ENCODE measurements at regions not wholly inside any gene's neighbourhood (a gene's known extent, or its start where the extent isn't known, plus 50 kb on each side); places are given as distances from the start of the nearest gene placed in this dataset.

DNA sequence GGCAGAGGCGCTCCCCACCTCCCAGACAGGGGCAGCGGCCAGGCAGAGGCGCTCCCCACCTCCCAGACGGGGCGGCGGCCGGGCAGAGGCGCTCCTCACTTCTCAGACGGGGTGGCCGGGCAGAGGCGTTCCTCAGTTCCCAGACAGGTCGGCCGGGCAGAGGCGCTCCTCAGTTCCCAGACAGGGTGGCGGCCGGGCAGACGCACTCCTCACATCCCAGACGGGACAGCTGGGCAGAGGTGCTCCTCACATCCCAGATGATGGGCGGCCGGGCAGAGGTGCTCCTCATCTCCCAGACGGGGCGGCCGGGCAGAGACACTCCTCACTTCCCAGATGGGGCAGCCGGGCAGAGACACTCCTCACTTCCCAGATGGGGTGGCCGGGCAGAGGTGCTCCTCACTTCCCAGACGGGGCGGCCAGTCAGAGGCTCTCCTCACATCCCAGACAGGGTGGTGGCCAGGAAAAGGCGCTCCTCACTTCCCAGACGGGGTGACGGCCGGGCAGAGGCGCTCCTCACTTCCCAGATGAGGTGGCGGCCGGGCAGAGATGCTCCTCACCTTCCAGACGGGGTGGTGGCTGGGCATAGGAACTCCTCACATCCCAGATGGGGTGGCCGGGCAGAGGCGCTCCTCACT, 75.1 kb downstream of the CARTPT start:
- no peak overlapping the region for H3K9ac ChIP-seq (ENCODE audit: insufficient read depth, low read depth, low read length)
- 0 out of 5 replicates have a peak, but pooled peaks cover 0 to 2% of the 10 kb centered on the region in 2 experiments for H3K27me3 ChIP-seq (ENCODE audit: control insufficient read depth in 1 of 2, insufficient read depth in 2 of 2, low read length in 2 of 2)
- H2AFZ ChIP-seq (ENCODE audit: low read length): no peak overlapping the region
- no peaks in the 10 kb centered on the region for H4K20me1 ChIP-seq (ENCODE audit: insufficient read depth, low read length)
- H3K9me3 ChIP-seq (ENCODE audit: low read length): no peaks in the 10 kb centered on the region
- WGBS (ENCODE audit: low lambda C conversion rate): no CpG with 5 or more reads among the region's 37 CpGs
- TF ChIP-seq, protein P1, sequence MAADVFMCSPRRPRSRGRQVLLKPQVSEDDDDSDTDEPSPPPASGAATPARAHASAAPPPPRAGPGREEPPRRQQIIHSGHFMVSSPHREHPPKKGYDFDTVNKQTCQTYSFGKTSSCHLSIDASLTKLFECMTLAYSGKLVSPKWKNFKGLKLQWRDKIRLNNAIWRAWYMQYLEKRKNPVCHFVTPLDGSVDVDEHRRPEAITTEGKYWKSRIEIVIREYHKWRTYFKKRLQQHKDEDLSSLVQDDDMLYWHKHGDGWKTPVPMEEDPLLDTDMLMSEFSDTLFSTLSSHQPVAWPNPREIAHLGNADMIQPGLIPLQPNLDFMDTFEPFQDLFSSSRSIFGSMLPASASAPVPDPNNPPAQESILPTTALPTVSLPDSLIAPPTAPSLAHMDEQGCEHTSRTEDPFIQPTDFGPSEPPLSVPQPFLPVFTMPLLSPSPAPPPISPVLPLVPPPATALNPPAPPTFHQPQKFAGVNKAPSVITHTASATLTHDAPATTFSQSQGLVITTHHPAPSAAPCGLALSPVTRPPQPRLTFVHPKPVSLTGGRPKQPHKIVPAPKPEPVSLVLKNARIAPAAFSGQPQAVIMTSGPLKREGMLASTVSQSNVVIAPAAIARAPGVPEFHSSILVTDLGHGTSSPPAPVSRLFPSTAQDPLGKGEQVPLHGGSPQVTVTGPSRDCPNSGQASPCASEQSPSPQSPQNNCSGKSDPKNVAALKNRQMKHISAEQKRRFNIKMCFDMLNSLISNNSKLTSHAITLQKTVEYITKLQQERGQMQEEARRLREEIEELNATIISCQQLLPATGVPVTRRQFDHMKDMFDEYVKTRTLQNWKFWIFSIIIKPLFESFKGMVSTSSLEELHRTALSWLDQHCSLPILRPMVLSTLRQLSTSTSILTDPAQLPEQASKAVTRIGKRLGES (CRISPR knock-in tag; IDR thresholded peaks at IDR 0.05; ENCODE audit: borderline replicate concordance): no peak
- TF ChIP-seq SCMH1 (CRISPR knock-in tag; IDR thresholded peaks at IDR 0.05; ENCODE audit: borderline replicate concordance) (no peak), HDAC2 (CRISPR knock-in tag; IDR thresholded peaks at IDR 0.05) (no peak), ZNF616 (CRISPR knock-in tag; IDR thresholded peaks at IDR 0.05; ENCODE audit: low read depth) (no peak), SNAI1 (CRISPR knock-in tag; IDR thresholded peaks at IDR 0.05; ENCODE audit: borderline replicate concordance) (no peak)
- no TSS peak for BruUV-seq (replicated peaks)
- no peak overlapping the region for H3K4me3 ChIP-seq (replicated peaks in 1 of 3; ENCODE audit: insufficient read depth in 1 of 3, low read depth in 2 of 3, low read length in 3 of 3)
- ChIA-PET POLR2A (no interaction called here), CTCF (ENCODE audit: low intra/inter-chr PET ratio, low total read pairs) (no interaction called here)
- no peak overlapping the region for H3K27ac ChIP-seq (ENCODE audit: extremely low read length, insufficient read depth, low read length)
- DNase-seq (ENCODE audit: low spot score) (no peak), FAIRE-seq (no peak), ATAC-seq (no peak)
- intact Hi-C loops (cut with micrococcal nuclease; ENCODE audit: unreplicated experiment) (no loop called here), in situ Hi-C loops (cut with HindIII; ENCODE audit: extremely low pct_ligation_motif_present, low pct_unique_long_range_greater_than_20kb) (loop anchor here (25.0 kb wide), 2 partner anchors 218 to 518 kb away; partner anchors contain the start of genes MRPS27 and PTCD2)
- H3K79me2 ChIP-seq (ENCODE audit: insufficient read depth, low read length): no peaks in the 10 kb centered on the region
- H3K4me1 ChIP-seq (ENCODE audit: insufficient read depth, low read length): no peaks in the 10 kb centered on the region
- H3K36me3 ChIP-seq (replicated peaks in 1 of 2; ENCODE audit: control insufficient read depth in 1 of 2, insufficient read depth in 2 of 2, low read length in 2 of 2): no peaks in the 10 kb centered on the region
- H3K4me2 ChIP-seq (ENCODE audit: low read depth, low read length): no peak overlapping the region

DNA sequence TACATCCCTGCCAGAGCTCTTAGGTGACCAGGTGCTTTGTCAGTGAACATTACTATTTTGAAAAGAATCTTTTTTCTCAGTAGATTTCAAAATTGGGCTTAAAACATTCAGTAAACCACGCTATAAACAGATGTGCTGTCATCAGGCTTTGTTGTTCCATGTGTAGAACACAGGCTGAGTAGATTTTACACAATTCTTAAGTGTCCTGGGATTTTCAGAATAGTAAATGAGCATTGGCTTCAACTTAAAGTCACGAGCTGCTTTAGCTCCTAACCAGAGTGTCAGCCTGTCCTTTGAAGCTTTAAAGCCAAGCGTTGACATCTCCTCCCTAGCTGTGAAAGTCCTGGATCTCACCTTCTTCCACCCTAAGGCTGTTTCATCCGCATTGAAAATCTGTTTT, 83.6 kb downstream of the CARTPT start:
- no TSS peak for BruUV-seq (replicated peaks)
- TF ChIP-seq, protein P2, sequence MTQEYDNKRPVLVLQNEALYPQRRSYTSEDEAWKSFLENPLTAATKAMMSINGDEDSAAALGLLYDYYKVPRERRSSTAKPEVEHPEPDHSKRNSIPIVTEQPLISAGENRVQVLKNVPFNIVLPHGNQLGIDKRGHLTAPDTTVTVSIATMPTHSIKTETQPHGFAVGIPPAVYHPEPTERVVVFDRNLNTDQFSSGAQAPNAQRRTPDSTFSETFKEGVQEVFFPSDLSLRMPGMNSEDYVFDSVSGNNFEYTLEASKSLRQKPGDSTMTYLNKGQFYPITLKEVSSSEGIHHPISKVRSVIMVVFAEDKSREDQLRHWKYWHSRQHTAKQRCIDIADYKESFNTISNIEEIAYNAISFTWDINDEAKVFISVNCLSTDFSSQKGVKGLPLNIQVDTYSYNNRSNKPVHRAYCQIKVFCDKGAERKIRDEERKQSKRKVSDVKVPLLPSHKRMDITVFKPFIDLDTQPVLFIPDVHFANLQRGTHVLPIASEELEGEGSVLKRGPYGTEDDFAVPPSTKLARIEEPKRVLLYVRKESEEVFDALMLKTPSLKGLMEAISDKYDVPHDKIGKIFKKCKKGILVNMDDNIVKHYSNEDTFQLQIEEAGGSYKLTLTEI (CRISPR knock-in tag; conservative IDR thresholded peaks at IDR 0.05): no peak
- TF ChIP-seq ETV6 (CRISPR knock-in tag; conservative IDR thresholded peaks at IDR 0.05) (no peak), KLF11 (CRISPR knock-in tag; IDR thresholded peaks at IDR 0.05) (no peak), TAF15 (IDR thresholded peaks at IDR 0.05; ENCODE audit: low read depth, low read length, poor library complexity, severe bottlenecking) (no peak), ZNF7 (CRISPR knock-in tag; IDR thresholded peaks at IDR 0.05) (no peak), FOXC1 (CRISPR knock-in tag; IDR thresholded peaks at IDR 0.05; ENCODE audit: borderline replicate concordance) (no peak), MED13 (CRISPR knock-in tag; IDR thresholded peaks at IDR 0.05) (no peak), HMG20A (CRISPR knock-in tag; IDR thresholded peaks at IDR 0.05; ENCODE audit: borderline replicate concordance) (no peak)

More for the DNA sequence above, 83.6 kb downstream of the CARTPT start:
- intact Hi-C loops (cut with micrococcal nuclease; ENCODE audit: unreplicated experiment): no loop called here
- no peaks in the 10 kb centered on the region for H3K9me3 ChIP-seq (ENCODE audit: low read length)
- H3K4me1 ChIP-seq (ENCODE audit: insufficient read depth, low read length): no peaks in the 10 kb centered on the region
- no peaks in the 10 kb centered on the region for H3K36me3 ChIP-seq (replicated peaks in 1 of 2; ENCODE audit: control insufficient read depth in 1 of 2, insufficient read depth in 2 of 2, low read length in 2 of 2)
- H4K20me1 ChIP-seq (ENCODE audit: insufficient read depth, low read length): no peaks in the 10 kb centered on the region
- H3K27ac ChIP-seq (ENCODE audit: extremely low read length, insufficient read depth, low read length): no peak overlapping the region
- ATAC-seq: no peak
- no peaks in the 10 kb centered on the region for H3K79me2 ChIP-seq (ENCODE audit: insufficient read depth, low read length)
- no peak overlapping the region for H3K4me3 ChIP-seq (replicated peaks in 1 of 3; ENCODE audit: insufficient read depth in 1 of 3, low read depth in 2 of 3, low read length in 3 of 3)
- in situ Hi-C loops (cut with HindIII; ENCODE audit: extremely low pct_ligation_motif_present, low pct_unique_long_range_greater_than_20kb): no loop called here
- H3K27me3 ChIP-seq (ENCODE audit: control insufficient read depth in 1 of 2, insufficient read depth in 2 of 2, low read length in 2 of 2): no peaks in the 10 kb centered on the region
- H3K4me2 ChIP-seq (ENCODE audit: low read depth, low read length): no peak overlapping the region
- no peak overlapping the region for H2AFZ ChIP-seq (ENCODE audit: low read length)
- FAIRE-seq: no peak
- WGBS (ENCODE audit: low lambda C conversion rate): 13% methylated on average over 4 of the region's 4 CpGs
- ChIA-PET POLR2A (no interaction called here), CTCF (ENCODE audit: low intra/inter-chr PET ratio, low total read pairs) (no interaction called here)
- no peak for DNase-seq (ENCODE audit: low spot score)
- no peak overlapping the region for H3K9ac ChIP-seq (ENCODE audit: insufficient read depth, low read depth, low read length)
